ENCODE measurements at regions not wholly inside any gene's neighbourhood (a gene's known extent, or its start where the extent isn't known, plus 50 kb on each side); places are given as distances from the start of the nearest gene placed in this dataset.

- no peak for DNase-seq
Observed at GRCh38 chr2:128452536-128453530, 134.2 kb upstream of the HS6ST1 start.

GRCh38 chr2:128454980-128455720 is 136.5 kb upstream of the HS6ST1 start:
- no peak for DNase-seq

- no peak for DNase-seq
Observed at GRCh38 chr2:128455721-128456050, 137.0 kb upstream of the HS6ST1 start.

GRCh38 chr2:128456281-128456680 is 137.6 kb upstream of the HS6ST1 start:
- no peak for DNase-seq

GRCh38 chr2:128457006-128457604 is 138.4 kb upstream of the HS6ST1 start:
- DNase-seq, result no peak

GRCh38 chr2:128457716-128458115 is 139.0 kb upstream of the HS6ST1 start:
- no peak for DNase-seq

- no peak for DNase-seq
Observed at GRCh38 chr2:128458505-128458904, 139.8 kb upstream of the HS6ST1 start.

- DNase-seq, result no peak
Observed at GRCh38 chr2:128464456-128464855, 145.8 kb upstream of the HS6ST1 start.

GRCh38 chr2:128465246-128466170 is 146.8 kb upstream of the HS6ST1 start:
- no peak for DNase-seq

- DNase-seq, result no peak
Observed at GRCh38 chr2:128466376-128466775, 147.7 kb upstream of the HS6ST1 start.

GRCh38 chr2:128466776-128467175 is 148.1 kb upstream of the HS6ST1 start:
- no peak for DNase-seq

GRCh38 chr2:128467321-128467969 is 148.8 kb upstream of the HS6ST1 start:
- DNase-seq, result no peak

- no peak for DNase-seq
Observed at GRCh38 chr2:128468186-128468920, 149.7 kb upstream of the HS6ST1 start.

GRCh38 chr2:128469203-128469602 is 150.5 kb upstream of the HS6ST1 start:
- no peak for DNase-seq

GRCh38 chr2:128469875-128470274 is 151.2 kb upstream of the HS6ST1 start:
- no peak for DNase-seq

- no peak for DNase-seq
Observed at GRCh38 chr2:128472789-128473174, 154.1 kb upstream of the HS6ST1 start.

GRCh38 chr2:128473175-128474035 is 154.7 kb upstream of the HS6ST1 start:
- DNase-seq, result peak; percentile 95

GRCh38 chr2:128474036-128474955 is 155.6 kb upstream of the HS6ST1 start:
- DNase-seq, result no peak

- DNase-seq, result no peak
Observed at GRCh38 chr2:128474962-128475361, 156.3 kb upstream of the HS6ST1 start.
